ENCODE measurements at regions not wholly inside any gene's neighbourhood (a gene's known extent, or its start where the extent isn't known, plus 50 kb on each side); places are given as distances from the start of the nearest gene placed in this dataset.

DNA sequence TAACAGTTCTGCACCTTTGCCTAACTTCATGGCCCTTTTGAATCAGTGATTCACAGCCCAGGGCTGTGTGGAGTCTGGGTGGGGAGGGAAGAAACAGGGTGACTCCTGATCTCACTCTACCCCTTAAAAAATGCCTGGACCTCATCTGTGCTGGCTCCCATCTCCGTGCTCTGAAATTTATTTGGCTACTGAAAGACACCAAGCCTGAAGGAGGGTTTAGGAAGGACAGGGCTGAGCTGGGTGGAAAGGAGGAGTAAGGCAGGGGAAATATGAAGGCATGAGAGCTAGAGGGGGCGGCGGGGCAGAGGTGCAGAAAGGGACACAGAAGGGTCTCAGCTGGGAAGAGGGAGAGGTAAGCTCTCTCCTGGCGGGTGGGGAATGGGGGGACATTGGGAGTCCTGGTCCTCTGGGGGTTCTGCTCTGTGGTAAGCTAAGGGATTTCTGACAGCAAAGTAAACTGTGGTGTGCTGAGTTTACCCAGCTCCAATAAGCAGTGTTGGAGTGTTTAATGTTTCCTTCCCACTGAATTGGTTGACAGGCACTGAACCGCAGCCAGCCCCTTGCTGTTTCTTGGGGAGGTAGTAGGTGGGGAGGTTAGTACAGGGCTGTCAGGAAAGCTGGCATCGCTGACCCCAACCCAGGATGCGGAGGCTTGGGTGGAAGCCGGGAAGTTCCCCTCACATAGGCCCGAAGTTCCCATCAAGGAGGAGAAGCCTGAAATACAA, 71.1 kb downstream of the RPUSD4 start:
- Histone ChIP-seq H3K4me3 (ENCODE audit: low read depth in 1 of 3, low read length in 3 of 3) (no peak overlapping the region), H3K27ac (ENCODE audit: low read depth in 1 of 3, low read length in 2 of 3) (no peak overlapping the region), H3K9me3 (ENCODE audit: control insufficient read depth in 2 of 2, insufficient read depth in 1 of 2, low read depth in 1 of 2, low read length in 1 of 2) (no peaks in the 10 kb centered on the region), H3K27me3 (ENCODE audit: control insufficient read depth in 3 of 3, insufficient read depth in 3 of 3, low read length in 3 of 3) (peaks cover 0 to 11% (median 0%) of the 10 kb centered on the region in 3 donors), H3K4me1 (ENCODE audit: control insufficient read depth in 3 of 3, insufficient read depth in 2 of 3, low read depth in 1 of 3, low read length in 2 of 3) (peaks cover 0 to 15% (median 0%) of the 10 kb centered on the region in 3 donors), H3K36me3 (ENCODE audit: control insufficient read depth in 3 of 3, insufficient read depth in 2 of 3, low read depth in 1 of 3, low read length in 3 of 3) (no peaks in the 10 kb centered on the region)
- DNase-seq (no peak), FAIRE-seq (no peak)
- WGBS, 3 donors, result 61 to 70% (median 69%) methylated on average over 9 of the region's 9 CpGs

- peaks cover 0 to 11% (median 0%) of the 10 kb centered on the region in 3 donors for H3K27me3 ChIP-seq (ENCODE audit: control insufficient read depth in 3 of 3, insufficient read depth in 3 of 3, low read length in 3 of 3)
- FAIRE-seq, result no peak
- no peak overlapping the region for H3K27ac ChIP-seq (ENCODE audit: low read depth in 1 of 3, low read length in 2 of 3)
- no peaks in the 10 kb centered on the region for H3K9me3 ChIP-seq (ENCODE audit: control insufficient read depth in 2 of 2, insufficient read depth in 1 of 2, low read depth in 1 of 2, low read length in 1 of 2)
- H3K4me3 ChIP-seq (ENCODE audit: low read depth in 1 of 3, low read length in 3 of 3), result no peak overlapping the region
- H3K36me3 ChIP-seq (ENCODE audit: control insufficient read depth in 3 of 3, insufficient read depth in 2 of 3, low read depth in 1 of 3, low read length in 3 of 3), result no peaks in the 10 kb centered on the region
- H3K4me1 ChIP-seq (ENCODE audit: control insufficient read depth in 3 of 3, insufficient read depth in 2 of 3, low read depth in 1 of 3, low read length in 2 of 3), result peaks cover 0 to 16% (median 0%) of the 10 kb centered on the region in 3 donors
- 62 to 78% (median 78%) methylated on average over 13 of the region's 13 CpGs for WGBS, 3 donors
- no peak for DNase-seq
These were observed 72.0 kb downstream of the RPUSD4 start for GRCh38 chr11:126139111-126140091.

GRCh38 chr11:126138636-126139035, 72.8 kb downstream of the RPUSD4 start:
- H3K27ac ChIP-seq (ENCODE audit: low read depth in 1 of 3, low read length in 2 of 3), result no peak overlapping the region
- WGBS, 3 donors, result 78 to 84% (median 82%) methylated on average over 7 of the region's 7 CpGs
- DNase-seq (no peak), FAIRE-seq (no peak)
- no peak overlapping the region for H3K4me3 ChIP-seq (ENCODE audit: low read depth in 1 of 3, low read length in 3 of 3)
- no peaks in the 10 kb centered on the region for H3K9me3 ChIP-seq (ENCODE audit: control insufficient read depth in 2 of 2, insufficient read depth in 1 of 2, low read depth in 1 of 2, low read length in 1 of 2)
- H3K4me1 ChIP-seq (ENCODE audit: control insufficient read depth in 3 of 3, insufficient read depth in 2 of 3, low read depth in 1 of 3, low read length in 2 of 3), result peaks cover 0 to 16% (median 0%) of the 10 kb centered on the region in 3 donors
- peaks cover 0 to 11% (median 0%) of the 10 kb centered on the region in 3 donors for H3K27me3 ChIP-seq (ENCODE audit: control insufficient read depth in 3 of 3, insufficient read depth in 3 of 3, low read length in 3 of 3)
- no peaks in the 10 kb centered on the region for H3K36me3 ChIP-seq (ENCODE audit: control insufficient read depth in 3 of 3, insufficient read depth in 2 of 3, low read depth in 1 of 3, low read length in 3 of 3)

GRCh38 chr11:126137136-126137535, 74.3 kb downstream of the RPUSD4 start:
- Histone ChIP-seq H3K36me3 (ENCODE audit: control insufficient read depth in 3 of 3, insufficient read depth in 2 of 3, low read depth in 1 of 3, low read length in 3 of 3) (no peaks in the 10 kb centered on the region), H3K9me3 (ENCODE audit: control insufficient read depth in 2 of 2, insufficient read depth in 1 of 2, low read depth in 1 of 2, low read length in 1 of 2) (no peaks in the 10 kb centered on the region), H3K4me3 (ENCODE audit: low read depth in 1 of 3, low read length in 3 of 3) (no peak overlapping the region), H3K27ac (ENCODE audit: low read depth in 1 of 3, low read length in 2 of 3) (no peak overlapping the region), H3K27me3 (ENCODE audit: control insufficient read depth in 3 of 3, insufficient read depth in 3 of 3, low read length in 3 of 3) (peaks cover 0 to 11% (median 0%) of the 10 kb centered on the region in 3 donors), H3K4me1 (ENCODE audit: control insufficient read depth in 3 of 3, insufficient read depth in 2 of 3, low read depth in 1 of 3, low read length in 2 of 3) (peaks cover 0 to 21% (median 0%) of the 10 kb centered on the region in 3 donors)
- WGBS, 3 donors, result 72 to 84% (median 82%) methylated on average over 3 of the region's 3 CpGs
- no peak for FAIRE-seq
- DNase-seq, result no peak

- Histone ChIP-seq H3K4me1 (ENCODE audit: control insufficient read depth in 3 of 3, insufficient read depth in 2 of 3, low read depth in 1 of 3, low read length in 2 of 3) (peaks cover 0 to 25% (median 0%) of the 10 kb centered on the region in 3 donors), H3K4me3 (ENCODE audit: low read depth in 1 of 3, low read length in 3 of 3) (no peak overlapping the region), H3K27ac (ENCODE audit: low read depth in 1 of 3, low read length in 2 of 3) (no peak overlapping the region), H3K9me3 (ENCODE audit: control insufficient read depth in 2 of 2, insufficient read depth in 1 of 2, low read depth in 1 of 2, low read length in 1 of 2) (no peaks in the 10 kb centered on the region), H3K36me3 (ENCODE audit: control insufficient read depth in 3 of 3, insufficient read depth in 2 of 3, low read depth in 1 of 3, low read length in 3 of 3) (no peaks in the 10 kb centered on the region), H3K27me3 (ENCODE audit: control insufficient read depth in 3 of 3, insufficient read depth in 3 of 3, low read length in 3 of 3) (peaks cover 0 to 11% (median 0%) of the 10 kb centered on the region in 3 donors)
- DNase-seq (no peak), FAIRE-seq (no peak)
- 82 to 94% (median 94%) methylated on average over 10 of the region's 10 CpGs for WGBS, 3 donors
These were observed 73.8 kb upstream of the CDON start for GRCh38 chr11:126136507-126136906.

DNA sequence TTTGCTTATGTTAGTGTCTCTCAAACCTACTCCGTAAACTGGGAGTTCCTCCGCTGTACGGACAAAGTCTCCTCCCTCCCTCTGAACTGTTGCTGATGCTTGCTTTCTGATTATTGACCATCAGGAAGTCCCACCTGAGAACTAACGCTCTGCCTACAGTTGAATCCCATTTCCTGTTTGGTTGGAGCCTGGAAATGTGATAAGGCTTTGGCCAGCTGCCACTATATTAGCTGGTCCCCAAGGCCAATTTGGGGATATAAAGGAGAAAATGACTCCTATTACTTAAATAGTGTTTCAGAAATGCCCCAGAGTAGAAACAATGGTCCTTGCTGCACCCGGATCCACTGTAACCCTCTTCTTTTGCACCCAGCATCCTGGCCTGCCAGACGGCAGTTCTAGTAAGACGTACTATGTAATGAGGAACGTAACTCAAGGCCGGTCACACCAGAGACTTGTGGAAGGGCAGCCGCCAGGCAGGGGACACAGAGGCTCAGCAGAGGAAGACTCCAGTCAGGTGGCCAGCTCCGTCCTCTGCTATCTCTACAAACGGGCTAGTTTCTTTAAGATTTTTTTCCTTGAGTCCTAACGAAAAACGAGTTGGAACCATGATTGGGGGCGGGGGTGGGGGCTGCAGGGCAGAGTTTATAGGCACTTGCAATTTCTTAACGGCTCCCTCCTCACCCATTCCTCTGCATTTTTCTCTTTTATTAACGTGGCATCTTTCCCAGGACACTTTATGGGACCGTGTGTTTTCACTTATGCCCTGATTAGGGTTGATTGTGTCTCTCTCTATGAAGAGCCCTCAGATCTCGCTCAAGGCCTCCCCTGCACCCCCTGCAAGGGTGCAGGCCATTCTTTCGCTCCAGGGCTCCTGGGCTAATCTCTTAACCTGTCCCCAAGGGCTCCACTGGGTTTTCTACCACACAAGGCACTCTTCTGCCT, 72.8 kb upstream of the CDON start:
- H3K4me1 ChIP-seq (ENCODE audit: control insufficient read depth in 3 of 3, insufficient read depth in 2 of 3, low read depth in 1 of 3, low read length in 2 of 3), result peaks cover 0 to 25% (median 0%) of the 10 kb centered on the region in 3 donors

GRCh38 chr11:126134461-126135155, 71.9 kb upstream of the CDON start:
- Histone ChIP-seq H3K9me3 (ENCODE audit: control insufficient read depth in 2 of 2, insufficient read depth in 1 of 2, low read depth in 1 of 2, low read length in 1 of 2) (no peaks in the 10 kb centered on the region), H3K27ac (ENCODE audit: low read depth in 1 of 3, low read length in 2 of 3) (no peak overlapping the region), H3K4me3 (ENCODE audit: low read depth in 1 of 3, low read length in 3 of 3) (no peak overlapping the region), H3K27me3 (ENCODE audit: control insufficient read depth in 3 of 3, insufficient read depth in 3 of 3, low read length in 3 of 3) (peaks cover 0 to 8% (median 0%) of the 10 kb centered on the region in 3 donors), H3K4me1 (ENCODE audit: control insufficient read depth in 3 of 3, insufficient read depth in 2 of 3, low read depth in 1 of 3, low read length in 2 of 3) (peaks cover 0 to 27% (median 0%) of the 10 kb centered on the region in 3 donors), H3K36me3 (ENCODE audit: control insufficient read depth in 3 of 3, insufficient read depth in 2 of 3, low read depth in 1 of 3, low read length in 3 of 3) (no peaks in the 10 kb centered on the region)
- 78 to 81% (median 80%) methylated on average over 8 of the region's 8 CpGs for WGBS, 3 donors
- FAIRE-seq, result no peak
- DNase-seq, result no peak

More for the DNA sequence above, 72.8 kb upstream of the CDON start:
- DNase-seq, result no peak
- Histone ChIP-seq H3K27me3 (ENCODE audit: control insufficient read depth in 3 of 3, insufficient read depth in 3 of 3, low read length in 3 of 3) (peaks cover 0 to 8% (median 0%) of the 10 kb centered on the region in 3 donors), H3K36me3 (ENCODE audit: control insufficient read depth in 3 of 3, insufficient read depth in 2 of 3, low read depth in 1 of 3, low read length in 3 of 3) (no peaks in the 10 kb centered on the region), H3K4me3 (ENCODE audit: low read depth in 1 of 3, low read length in 3 of 3) (no peak overlapping the region), H3K27ac (ENCODE audit: low read depth in 1 of 3, low read length in 2 of 3) (no peak overlapping the region), H3K9me3 (ENCODE audit: control insufficient read depth in 2 of 2, insufficient read depth in 1 of 2, low read depth in 1 of 2, low read length in 1 of 2) (no peaks in the 10 kb centered on the region)
- no peak for FAIRE-seq
- 27 to 55% (median 29%) methylated on average over 20 of the region's 20 CpGs for WGBS, 3 donors

Data from small intestine (tissue), 7 donors.